Uterus (tissue), 2 donors: ENCODE measurements at regions not wholly inside any gene's neighbourhood (a gene's known extent, or its start where the extent isn't known, plus 50 kb on each side); places are given as distances from the start of the nearest gene placed in this dataset.

Source experiments
- POLR2A ChIP-seq, 2 donors: fragments of 450-650 bp; IDR thresholded peaks; one replicate each; pipeline ENCODE4 v1.6.1; 2016; ENCODE audit warnings: antibody characterized with exemption in 2 of 2, mild to moderate bottlenecking in 1 of 2, moderate library complexity in 1 of 2
- TF ChIP-seq, protein P1 (sequence below), 4 experiments: fragments of 200-600 bp in 2 of 4; fragments of 450-650 bp in 2 of 4; sonication (generic) in 2 of 4; IDR thresholded peaks; one replicate each; pipeline ENCODE4 v1.5.1; 2016 to 2019; ENCODE audit warnings: antibody characterized with exemption in 4 of 4, mild to moderate bottlenecking in 2 of 4, moderate library complexity in 1 of 4

DNA sequence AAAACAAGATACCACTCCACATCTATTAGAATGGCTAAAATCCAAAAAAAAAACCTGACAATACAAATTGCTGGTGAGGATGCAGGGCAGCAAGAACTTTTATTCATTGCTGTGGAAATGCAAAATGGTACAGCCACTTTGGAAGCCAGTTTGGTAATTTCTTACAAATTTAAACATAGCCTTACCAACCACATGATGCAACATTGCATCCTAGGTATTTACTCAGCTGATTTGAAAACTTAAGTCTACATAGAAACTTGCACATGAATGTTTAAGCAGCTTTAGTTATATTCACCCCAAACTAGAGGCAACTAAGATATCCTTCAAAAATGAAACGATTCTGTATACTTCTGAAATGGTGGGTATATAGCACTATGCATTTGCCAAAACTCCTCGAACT lies 178.8 kb upstream of the PDE4B start:
- TF ChIP-seq, protein P1, sequence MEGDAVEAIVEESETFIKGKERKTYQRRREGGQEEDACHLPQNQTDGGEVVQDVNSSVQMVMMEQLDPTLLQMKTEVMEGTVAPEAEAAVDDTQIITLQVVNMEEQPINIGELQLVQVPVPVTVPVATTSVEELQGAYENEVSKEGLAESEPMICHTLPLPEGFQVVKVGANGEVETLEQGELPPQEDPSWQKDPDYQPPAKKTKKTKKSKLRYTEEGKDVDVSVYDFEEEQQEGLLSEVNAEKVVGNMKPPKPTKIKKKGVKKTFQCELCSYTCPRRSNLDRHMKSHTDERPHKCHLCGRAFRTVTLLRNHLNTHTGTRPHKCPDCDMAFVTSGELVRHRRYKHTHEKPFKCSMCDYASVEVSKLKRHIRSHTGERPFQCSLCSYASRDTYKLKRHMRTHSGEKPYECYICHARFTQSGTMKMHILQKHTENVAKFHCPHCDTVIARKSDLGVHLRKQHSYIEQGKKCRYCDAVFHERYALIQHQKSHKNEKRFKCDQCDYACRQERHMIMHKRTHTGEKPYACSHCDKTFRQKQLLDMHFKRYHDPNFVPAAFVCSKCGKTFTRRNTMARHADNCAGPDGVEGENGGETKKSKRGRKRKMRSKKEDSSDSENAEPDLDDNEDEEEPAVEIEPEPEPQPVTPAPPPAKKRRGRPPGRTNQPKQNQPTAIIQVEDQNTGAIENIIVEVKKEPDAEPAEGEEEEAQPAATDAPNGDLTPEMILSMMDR (IDR thresholded peaks at IDR 0.05) = no peak
- no peak for TF ChIP-seq POLR2A (IDR thresholded peaks at IDR 0.05)
